ENCODE measurements at regions not wholly inside any gene's neighbourhood (a gene's known extent, or its start where the extent isn't known, plus 50 kb on each side); places are given as distances from the start of the nearest gene placed in this dataset.

DNA sequence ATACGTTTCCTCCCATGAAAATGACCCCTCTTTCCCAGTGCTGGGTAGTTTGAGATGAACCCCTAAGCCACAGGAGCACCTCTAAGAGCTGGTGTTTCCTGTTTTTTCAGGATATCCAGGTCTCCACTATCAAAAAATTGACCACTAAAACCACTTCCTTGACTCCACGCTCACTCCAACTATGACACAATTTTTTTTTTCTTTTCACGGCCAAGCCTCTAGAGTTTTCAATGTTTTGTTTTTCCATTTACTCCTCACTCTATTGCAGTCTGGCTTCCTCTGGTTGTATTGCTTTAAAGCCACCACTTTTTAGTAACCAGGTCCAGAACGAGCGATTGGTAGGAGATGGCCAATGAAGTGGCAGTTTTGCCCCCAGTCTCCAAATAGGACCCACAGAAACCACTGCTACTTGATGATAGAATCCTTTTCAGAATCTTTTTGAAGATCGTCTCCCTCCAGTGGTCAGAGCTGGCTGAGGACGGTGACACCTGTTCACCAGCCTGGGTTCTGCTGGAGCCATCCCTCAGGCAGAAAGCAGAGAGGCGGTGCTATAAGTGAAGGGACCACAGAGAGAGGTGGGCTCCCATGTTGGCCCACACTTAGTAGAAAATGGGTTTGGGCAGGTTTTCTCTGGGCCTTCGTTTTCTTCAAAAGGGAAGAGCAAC, 454.4 kb downstream of the VRK1 start:
- TF ChIP-seq, protein P1, sequence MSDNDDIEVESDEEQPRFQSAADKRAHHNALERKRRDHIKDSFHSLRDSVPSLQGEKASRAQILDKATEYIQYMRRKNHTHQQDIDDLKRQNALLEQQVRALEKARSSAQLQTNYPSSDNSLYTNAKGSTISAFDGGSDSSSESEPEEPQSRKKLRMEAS (IDR thresholded peaks at IDR 0.05), result no peak
- TF ChIP-seq YY1 (IDR thresholded peaks at IDR 0.05; ENCODE audit: low read depth) (no peak), CEBPB (IDR thresholded peaks at IDR 0.05) (no peak), EP300 (IDR thresholded peaks at IDR 0.05; ENCODE audit: borderline replicate concordance) (no peak), EGR1 (IDR thresholded peaks at IDR 0.05) (no peak), TCF12 (IDR thresholded peaks at IDR 0.05; ENCODE audit: low read depth) (no peak), NFIC (IDR thresholded peaks at IDR 0.05) (no peak), RAD21 (IDR thresholded peaks at IDR 0.05; ENCODE audit: low read depth) (no peak), TEAD4 (IDR thresholded peaks at IDR 0.05) (no peak), TAF1 (IDR thresholded peaks at IDR 0.05; ENCODE audit: low read depth) (no peak), CREB1 (IDR thresholded peaks at IDR 0.05; ENCODE audit: low read depth) (no peak), ZBTB7A (IDR thresholded peaks at IDR 0.05; ENCODE audit: low read depth) (no peak), FOXM1 (IDR thresholded peaks at IDR 0.05; ENCODE audit: borderline replicate concordance, low read depth) (no peak)
- TF ChIP-seq, protein P2, sequence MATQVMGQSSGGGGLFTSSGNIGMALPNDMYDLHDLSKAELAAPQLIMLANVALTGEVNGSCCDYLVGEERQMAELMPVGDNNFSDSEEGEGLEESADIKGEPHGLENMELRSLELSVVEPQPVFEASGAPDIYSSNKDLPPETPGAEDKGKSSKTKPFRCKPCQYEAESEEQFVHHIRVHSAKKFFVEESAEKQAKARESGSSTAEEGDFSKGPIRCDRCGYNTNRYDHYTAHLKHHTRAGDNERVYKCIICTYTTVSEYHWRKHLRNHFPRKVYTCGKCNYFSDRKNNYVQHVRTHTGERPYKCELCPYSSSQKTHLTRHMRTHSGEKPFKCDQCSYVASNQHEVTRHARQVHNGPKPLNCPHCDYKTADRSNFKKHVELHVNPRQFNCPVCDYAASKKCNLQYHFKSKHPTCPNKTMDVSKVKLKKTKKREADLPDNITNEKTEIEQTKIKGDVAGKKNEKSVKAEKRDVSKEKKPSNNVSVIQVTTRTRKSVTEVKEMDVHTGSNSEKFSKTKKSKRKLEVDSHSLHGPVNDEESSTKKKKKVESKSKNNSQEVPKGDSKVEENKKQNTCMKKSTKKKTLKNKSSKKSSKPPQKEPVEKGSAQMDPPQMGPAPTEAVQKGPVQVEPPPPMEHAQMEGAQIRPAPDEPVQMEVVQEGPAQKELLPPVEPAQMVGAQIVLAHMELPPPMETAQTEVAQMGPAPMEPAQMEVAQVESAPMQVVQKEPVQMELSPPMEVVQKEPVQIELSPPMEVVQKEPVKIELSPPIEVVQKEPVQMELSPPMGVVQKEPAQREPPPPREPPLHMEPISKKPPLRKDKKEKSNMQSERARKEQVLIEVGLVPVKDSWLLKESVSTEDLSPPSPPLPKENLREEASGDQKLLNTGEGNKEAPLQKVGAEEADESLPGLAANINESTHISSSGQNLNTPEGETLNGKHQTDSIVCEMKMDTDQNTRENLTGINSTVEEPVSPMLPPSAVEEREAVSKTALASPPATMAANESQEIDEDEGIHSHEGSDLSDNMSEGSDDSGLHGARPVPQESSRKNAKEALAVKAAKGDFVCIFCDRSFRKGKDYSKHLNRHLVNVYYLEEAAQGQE (IDR thresholded peaks at IDR 0.05; ENCODE audit: low read depth), result no peak
- TF ChIP-seq, protein P3, sequence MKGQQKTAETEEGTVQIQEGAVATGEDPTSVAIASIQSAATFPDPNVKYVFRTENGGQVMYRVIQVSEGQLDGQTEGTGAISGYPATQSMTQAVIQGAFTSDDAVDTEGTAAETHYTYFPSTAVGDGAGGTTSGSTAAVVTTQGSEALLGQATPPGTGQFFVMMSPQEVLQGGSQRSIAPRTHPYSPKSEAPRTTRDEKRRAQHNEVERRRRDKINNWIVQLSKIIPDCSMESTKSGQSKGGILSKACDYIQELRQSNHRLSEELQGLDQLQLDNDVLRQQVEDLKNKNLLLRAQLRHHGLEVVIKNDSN (IDR thresholded peaks at IDR 0.05), result no peak

DNA sequence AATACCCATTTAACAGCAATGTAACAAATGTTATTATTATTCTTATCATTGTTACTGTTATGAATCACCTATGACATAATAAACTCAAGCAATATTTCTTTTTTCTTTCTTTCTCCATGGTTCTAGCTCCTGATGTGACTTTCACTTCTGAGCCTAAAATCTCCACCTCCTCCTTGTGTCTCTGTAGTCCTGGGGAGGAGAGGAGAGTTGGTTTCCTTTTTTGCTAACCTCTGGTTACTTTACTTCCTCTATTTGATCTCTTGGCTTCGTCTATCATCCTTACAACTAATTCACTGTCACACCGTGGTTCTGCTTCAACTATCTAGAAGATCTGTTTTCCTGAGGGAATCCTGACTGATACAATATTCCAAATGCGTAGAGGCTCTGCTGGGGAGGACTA, 456.6 kb downstream of the VRK1 start:
- TF ChIP-seq EGR1 (IDR thresholded peaks at IDR 0.05), result no peak
- no peak for TF ChIP-seq ZBTB7A (IDR thresholded peaks at IDR 0.05; ENCODE audit: low read depth)
- TF ChIP-seq TAF1 (IDR thresholded peaks at IDR 0.05; ENCODE audit: low read depth), result no peak
- TF ChIP-seq RAD21 (IDR thresholded peaks at IDR 0.05; ENCODE audit: low read depth), result no peak
- no peak for TF ChIP-seq YY1 (IDR thresholded peaks at IDR 0.05; ENCODE audit: low read depth)
- no peak for TF ChIP-seq EP300 (IDR thresholded peaks at IDR 0.05; ENCODE audit: borderline replicate concordance)
- TF ChIP-seq, protein P1 (IDR thresholded peaks at IDR 0.05), result no peak
- no peak for TF ChIP-seq CREB1 (IDR thresholded peaks at IDR 0.05; ENCODE audit: low read depth)
- TF ChIP-seq CEBPB (IDR thresholded peaks at IDR 0.05), result no peak
- no peak for TF ChIP-seq FOXM1 (IDR thresholded peaks at IDR 0.05; ENCODE audit: borderline replicate concordance, low read depth)
- TF ChIP-seq NFIC (IDR thresholded peaks at IDR 0.05), result no peak
- TF ChIP-seq TCF12 (IDR thresholded peaks at IDR 0.05; ENCODE audit: low read depth), result no peak
- TF ChIP-seq, protein P2 (IDR thresholded peaks at IDR 0.05; ENCODE audit: low read depth), result no peak
- no peak for TF ChIP-seq TEAD4 (IDR thresholded peaks at IDR 0.05)
- TF ChIP-seq, protein P3 (IDR thresholded peaks at IDR 0.05), result no peak

DNA sequence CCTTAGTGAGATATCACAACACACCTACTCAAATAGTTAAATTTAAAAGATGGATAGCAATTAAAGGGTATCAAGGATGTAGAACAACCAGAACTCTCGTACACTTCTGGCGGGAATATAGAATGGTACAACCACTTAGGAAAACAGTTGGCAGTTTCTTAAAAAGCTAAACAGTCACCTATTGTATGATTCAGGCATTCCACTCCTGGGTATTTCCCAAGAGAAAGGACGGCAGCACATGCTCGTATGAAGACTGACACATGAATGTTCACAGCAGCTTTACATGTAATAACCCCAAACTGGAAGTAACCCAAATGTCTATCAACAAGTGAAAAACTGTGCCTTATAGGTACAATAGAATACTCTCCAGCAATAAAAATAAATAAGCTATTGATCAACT, 465.2 kb downstream of the VRK1 start:
- TF ChIP-seq ZBTB7A (IDR thresholded peaks at IDR 0.05; ENCODE audit: low read depth), result no peak
- TF ChIP-seq, protein P1 (IDR thresholded peaks at IDR 0.05), result no peak
- TF ChIP-seq, protein P2 (IDR thresholded peaks at IDR 0.05; ENCODE audit: low read depth), result no peak
- TF ChIP-seq CREB1 (IDR thresholded peaks at IDR 0.05; ENCODE audit: low read depth), result no peak
- no peak for TF ChIP-seq TAF1 (IDR thresholded peaks at IDR 0.05; ENCODE audit: low read depth)
- TF ChIP-seq TEAD4 (IDR thresholded peaks at IDR 0.05), result no peak
- TF ChIP-seq FOXM1 (IDR thresholded peaks at IDR 0.05; ENCODE audit: borderline replicate concordance, low read depth), result no peak
- TF ChIP-seq TCF12 (IDR thresholded peaks at IDR 0.05; ENCODE audit: low read depth), result no peak
- TF ChIP-seq EP300 (IDR thresholded peaks at IDR 0.05; ENCODE audit: borderline replicate concordance), result no peak
- TF ChIP-seq, protein P3 (IDR thresholded peaks at IDR 0.05), result no peak
- no peak for TF ChIP-seq YY1 (IDR thresholded peaks at IDR 0.05; ENCODE audit: low read depth)
- no peak for TF ChIP-seq CEBPB (IDR thresholded peaks at IDR 0.05)
- no peak for TF ChIP-seq RAD21 (IDR thresholded peaks at IDR 0.05; ENCODE audit: low read depth)
